Hematopoietic multipotent progenitor cell treated with erythropoietin and hydrocortisone succinate and interleukin-3 and kit ligand, for 17 days (in vitro differentiated cells): ENCODE measurements at regions not wholly inside any gene's neighbourhood (a gene's known extent, or its start where the extent isn't known, plus 50 kb on each side); places are given as distances from the start of the nearest gene placed in this dataset.
A peak's percentile ranks its signal among the peaks of the same experiment; 100 is the strongest.
"Not testable (repeated sequence)": the region's sequence is repeated elsewhere in the genome, so short reads cannot be mapped to it uniquely, and the experiment has no call there.

Source experiments
- DNase-seq: peaks from one replicate; pipeline ENCODE4 v3.0.0-alpha.2; 2015; ENCODE audit warnings: low spot score

- DNase-seq = peak; percentile 22
These were observed 164.4 kb upstream of the NAMPT start for GRCh38 chr7:106448992-106449859.

GRCh38 chr7:106448346-106448991 is 163.7 kb upstream of the NAMPT start:
- DNase-seq = no peak

GRCh38 chr7:106447318-106447847 is 162.6 kb upstream of the NAMPT start:
- DNase-seq = no peak

GRCh38 chr7:106445366-106445765 is 160.6 kb upstream of the NAMPT start:
- not testable (repeated sequence) for DNase-seq

GRCh38 chr7:106444068-106444655 is 159.4 kb upstream of the NAMPT start:
- DNase-seq = no peak

- no peak for DNase-seq
These were observed 158.4 kb upstream of the NAMPT start for GRCh38 chr7:106443156-106443555.

GRCh38 chr7:106442476-106442875 is 157.7 kb upstream of the NAMPT start:
- DNase-seq = no peak

- DNase-seq = not testable (repeated sequence)
These were observed 156.6 kb upstream of the NAMPT start for GRCh38 chr7:106441343-106441742.

- not testable (repeated sequence) for DNase-seq
These were observed 152.2 kb upstream of the NAMPT start for GRCh38 chr7:106436933-106437332.

GRCh38 chr7:106433377-106433776 is 148.6 kb upstream of the NAMPT start:
- no peak for DNase-seq

GRCh38 chr7:106430535-106431455 is 146.0 kb upstream of the NAMPT start:
- DNase-seq = no peak

GRCh38 chr7:106430103-106430502 is 145.3 kb upstream of the NAMPT start:
- no peak for DNase-seq

- DNase-seq = no peak
These were observed 142.0 kb upstream of the NAMPT start for GRCh38 chr7:106426803-106427202.

GRCh38 chr7:106425017-106425719 is 140.4 kb upstream of the NAMPT start:
- DNase-seq = no peak

GRCh38 chr7:106424476-106425016 is 139.8 kb upstream of the NAMPT start:
- DNase-seq = no peak

- no peak for DNase-seq
These were observed 139.2 kb upstream of the NAMPT start for GRCh38 chr7:106423821-106424475.

GRCh38 chr7:106423111-106423510 is 138.3 kb upstream of the NAMPT start:
- DNase-seq = no peak

GRCh38 chr7:106421181-106421762 is 136.5 kb upstream of the NAMPT start:
- DNase-seq = no peak

GRCh38 chr7:106420736-106421135 is 136.0 kb upstream of the NAMPT start:
- DNase-seq = no peak

- DNase-seq = no peak
These were observed 135.4 kb upstream of the NAMPT start for GRCh38 chr7:106420210-106420609.
